Urinary bladder (tissue), 3 donors: ENCODE measurements at regions not wholly inside any gene's neighbourhood (a gene's known extent, or its start where the extent isn't known, plus 50 kb on each side); places are given as distances from the start of the nearest gene placed in this dataset.

Experiments used
- DNase-seq: peaks from one replicate; pipeline ENCODE4 v3.0.0-alpha.2; 2015; ENCODE audit errors: extremely low spot score
- H3K27ac ChIP-seq: one replicate; pipeline ENCODE4 v1.5.1; 2013; ENCODE audit warnings: low read depth, mild to moderate bottlenecking, moderate library complexity
- H3K36me3 ChIP-seq: one replicate; pipeline ENCODE4 v1.6.1; 2013; ENCODE audit warnings: mild to moderate bottlenecking, moderate library complexity; ENCODE audit not compliant: insufficient read depth
- H3K4me1 ChIP-seq: one replicate; pipeline ENCODE4 v1.6.1; 2013; ENCODE audit warnings: mild to moderate bottlenecking, moderate library complexity; ENCODE audit not compliant: insufficient read depth
- H3K4me3 ChIP-seq: one replicate; pipeline ENCODE4 v1.5.1; 2013; ENCODE audit warnings: low read depth, low read length
- WGBS: extraction: QIAGEN DNeasy Blood & Tissue Kit; methylation state at CpG from one replicate; pipeline ENCODE4 v1.1.7; 2013; 5-methylcytosine and 5-hydroxymethylcytosine counted together
- donor health status: healthy with polysubstance abuse.
- donor health status: healthy.

- H3K36me3 ChIP-seq, result no peaks in the 10 kb centered on the region
- no peak for DNase-seq
- no peaks in the 10 kb centered on the region for H3K4me1 ChIP-seq
- no peak overlapping the region for H3K27ac ChIP-seq
- H3K4me3 ChIP-seq, result no peak overlapping the region
- 89% methylated on average over 5 of the region's 5 CpGs for WGBS
These were observed 202.2 kb downstream of the AEBP2 start for GRCh38 chr12:19641235-19642080.

GRCh38 chr12:19642345-19642744 is 203.1 kb downstream of the AEBP2 start:
- H3K4me3 ChIP-seq, result no peak overlapping the region
- no peaks in the 10 kb centered on the region for H3K36me3 ChIP-seq
- no peak for DNase-seq
- no peaks in the 10 kb centered on the region for H3K4me1 ChIP-seq
- WGBS, result 96% methylated on average over 4 of the region's 4 CpGs
- H3K27ac ChIP-seq, result no peak overlapping the region

- DNase-seq, result peak; percentile 49
- WGBS, result 25% methylated on average over 5 of the region's 5 CpGs
- no peak overlapping the region for H3K27ac ChIP-seq
These were observed 204.3 kb downstream of the AEBP2 start for GRCh38 chr12:19643635-19644034.

GRCh38 chr12:19644571-19644970 is 205.3 kb downstream of the AEBP2 start:
- 73% methylated on average over 3 of the region's 3 CpGs for WGBS
- DNase-seq, result no peak
- Histone ChIP-seq H3K36me3 (no peaks in the 10 kb centered on the region), H3K27ac (no peak overlapping the region), H3K4me3 (no peak overlapping the region), H3K4me1 (no peaks in the 10 kb centered on the region)

More at GRCh38 chr12:19643635-19644034, 204.3 kb downstream of the AEBP2 start:
- Histone ChIP-seq H3K4me1 (no peaks in the 10 kb centered on the region), H3K4me3 (no peak overlapping the region), H3K36me3 (no peaks in the 10 kb centered on the region)

- no peaks in the 10 kb centered on the region for H3K36me3 ChIP-seq
- H3K4me1 ChIP-seq, result no peaks in the 10 kb centered on the region
- H3K4me3 ChIP-seq, result no peak overlapping the region
- H3K27ac ChIP-seq, result no peak overlapping the region
- no peak for DNase-seq
These were observed 206.5 kb downstream of the AEBP2 start for GRCh38 chr12:19645823-19646222.

GRCh38 chr12:19646599-19646998 is 207.3 kb downstream of the AEBP2 start:
- Histone ChIP-seq H3K27ac (no peak overlapping the region), H3K36me3 (no peaks in the 10 kb centered on the region), H3K4me3 (no peak overlapping the region), H3K4me1 (no peaks in the 10 kb centered on the region)
- 95% methylated on average over 1 of the region's 1 CpG for WGBS
- DNase-seq, result no peak

- Histone ChIP-seq H3K27ac (no peak overlapping the region), H3K36me3 (no peaks in the 10 kb centered on the region), H3K4me3 (no peak overlapping the region), H3K4me1 (no peaks in the 10 kb centered on the region)
- DNase-seq, result no peak
- WGBS, result 51% methylated on average over 8 of the region's 8 CpGs
These were observed 208.7 kb downstream of the AEBP2 start for GRCh38 chr12:19647806-19648556.

- 94% methylated on average over 3 of the region's 3 CpGs for WGBS
- H3K36me3 ChIP-seq, result no peaks in the 10 kb centered on the region
- no peak for DNase-seq
- H3K27ac ChIP-seq, result no peak overlapping the region
- H3K4me3 ChIP-seq, result no peak overlapping the region
- no peaks in the 10 kb centered on the region for H3K4me1 ChIP-seq
These were observed 209.3 kb downstream of the AEBP2 start for GRCh38 chr12:19648591-19648990.

- no peaks in the 10 kb centered on the region for H3K4me1 ChIP-seq
- no peak overlapping the region for H3K27ac ChIP-seq
- DNase-seq, result no peak
- 29% methylated on average over 2 of the region's 2 CpGs for WGBS
- no peak overlapping the region for H3K4me3 ChIP-seq
- H3K36me3 ChIP-seq, result no peaks in the 10 kb centered on the region
These were observed 213.1 kb downstream of the AEBP2 start for GRCh38 chr12:19652386-19652785.

- Histone ChIP-seq H3K27ac (no peak overlapping the region), H3K36me3 (no peaks in the 10 kb centered on the region), H3K4me1 (no peaks in the 10 kb centered on the region), H3K4me3 (no peak overlapping the region)
- DNase-seq, result no peak
- WGBS, result 23% methylated on average over 5 of the region's 5 CpGs
These were observed 215.5 kb downstream of the AEBP2 start for GRCh38 chr12:19654650-19655376.

GRCh38 chr12:19657118-19657731 is 217.9 kb downstream of the AEBP2 start:
- no peak overlapping the region for H3K27ac ChIP-seq
- no peak overlapping the region for H3K4me3 ChIP-seq
- H3K36me3 ChIP-seq, result no peaks in the 10 kb centered on the region
- DNase-seq, result no peak
- no peaks in the 10 kb centered on the region for H3K4me1 ChIP-seq
- 76% methylated on average over 3 of the region's 3 CpGs for WGBS

GRCh38 chr12:19657732-19658130 is 218.4 kb downstream of the AEBP2 start:
- no peaks in the 10 kb centered on the region for H3K4me1 ChIP-seq
- no peak overlapping the region for H3K4me3 ChIP-seq
- WGBS, result 98% methylated on average over 2 of the region's 2 CpGs
- H3K27ac ChIP-seq, result no peak overlapping the region
- no peaks in the 10 kb centered on the region for H3K36me3 ChIP-seq
- no peak for DNase-seq

- H3K27ac ChIP-seq, result no peak overlapping the region
- WGBS, result 93% methylated on average over 2 of the region's 2 CpGs
- H3K4me3 ChIP-seq, result no peak overlapping the region
These were observed 219.8 kb downstream of the AEBP2 start for GRCh38 chr12:19659086-19659485.

More at GRCh38 chr12:19659086-19659485, 219.8 kb downstream of the AEBP2 start:
- H3K4me1 ChIP-seq, result no peaks in the 10 kb centered on the region
- DNase-seq, result no peak
- H3K36me3 ChIP-seq, result no peaks in the 10 kb centered on the region
